Kidney (tissue), 13 donors: ENCODE measurements at regions not wholly inside any gene's neighbourhood (a gene's known extent, or its start where the extent isn't known, plus 50 kb on each side); places are given as distances from the start of the nearest gene placed in this dataset.
"Not testable (repeated sequence)": the region's sequence is repeated elsewhere in the genome, so short reads cannot be mapped to it uniquely, and the experiment has no call there.

Experiments
- DNase-seq, 5 donors: peaks; one replicate each; pipeline ENCODE4 v3.0.0-alpha.2; 2013 to 2020
- FAIRE-seq: peaks from 2 replicates; lab custom pipeline; 2012; peaks lifted over from hg19 to GRCh38; lab: Jason Lieb, UNC
- H3K27ac ChIP-seq, 2 donors: one replicate each; pipeline ENCODE4 v1.7.0; 2013; ENCODE audit warnings: low read depth in 2 of 2, low read length in 2 of 2, inconsistent platforms in 1 of 2
- H3K27me3 ChIP-seq: one replicate; pipeline ENCODE4 v1.7.1; 2013; ENCODE audit warnings: low read length, inconsistent platforms; ENCODE audit not compliant: control insufficient read depth, insufficient read depth
- H3K36me3 ChIP-seq, 3 donors: one replicate each; pipeline versions ENCODE4 v1.7.0 to v1.7.1; 2013; ENCODE audit warnings: low read length in 3 of 3, control low read depth in 1 of 3, inconsistent platforms in 1 of 3; ENCODE audit not compliant: insufficient read depth in 3 of 3, control insufficient read depth in 2 of 3
- H3K4me1 ChIP-seq, 3 donors: one replicate each; pipeline versions ENCODE4 v1.7.0 to v1.7.1; 2013; ENCODE audit warnings: low read length in 3 of 3, inconsistent platforms in 1 of 3, low read depth in 1 of 3; ENCODE audit not compliant: control insufficient read depth in 2 of 3, insufficient read depth in 2 of 3
- H3K4me3 ChIP-seq, 3 donors: one replicate each; pipeline versions ENCODE4 v1.7.0 to v1.8.1; 2013; ENCODE audit warnings: low read length in 3 of 3, control low read depth in 1 of 3, inconsistent platforms in 1 of 3
- H3K9ac ChIP-seq, 3 donors: one replicate each; pipeline versions ENCODE4 v1.7.0 to v1.7.1; 2013; ENCODE audit warnings: low read length in 3 of 3, control low read depth in 1 of 3, inconsistent platforms in 1 of 3
- H3K9me3 ChIP-seq, 3 donors: one replicate each; pipeline versions ENCODE4 v1.7.0 to v1.7.1; 2013; ENCODE audit warnings: low read length in 3 of 3, control low read depth in 1 of 3, inconsistent platforms in 1 of 3; ENCODE audit not compliant: control insufficient read depth in 2 of 3, insufficient read depth in 1 of 3
- intact Hi-C: fragments of 100-400 bp; cut with DNase I; formaldehyde crosslinking; loops from one replicate; pipeline ENCODE4 v1.11.1; 2022
- TF ChIP-seq, protein P1 (sequence below): IDR thresholded peaks from 3 replicates; pipeline ENCODE4 v1.5.1; 2012; ENCODE audit warnings: mild to moderate bottlenecking, moderate library complexity, borderline replicate concordance; ENCODE audit not compliant: insufficient read depth; ENCODE audit errors: extremely low read depth
- donor health status: control.
- donor health status: control.
- donor health status: control.
- donor health status: control.
- donor health status: control.
- donor health status: DM: yes; HTN: yes; CAD: no.
- donor health status: Normal renal cell carcinoma (clear cell type).

DNA sequence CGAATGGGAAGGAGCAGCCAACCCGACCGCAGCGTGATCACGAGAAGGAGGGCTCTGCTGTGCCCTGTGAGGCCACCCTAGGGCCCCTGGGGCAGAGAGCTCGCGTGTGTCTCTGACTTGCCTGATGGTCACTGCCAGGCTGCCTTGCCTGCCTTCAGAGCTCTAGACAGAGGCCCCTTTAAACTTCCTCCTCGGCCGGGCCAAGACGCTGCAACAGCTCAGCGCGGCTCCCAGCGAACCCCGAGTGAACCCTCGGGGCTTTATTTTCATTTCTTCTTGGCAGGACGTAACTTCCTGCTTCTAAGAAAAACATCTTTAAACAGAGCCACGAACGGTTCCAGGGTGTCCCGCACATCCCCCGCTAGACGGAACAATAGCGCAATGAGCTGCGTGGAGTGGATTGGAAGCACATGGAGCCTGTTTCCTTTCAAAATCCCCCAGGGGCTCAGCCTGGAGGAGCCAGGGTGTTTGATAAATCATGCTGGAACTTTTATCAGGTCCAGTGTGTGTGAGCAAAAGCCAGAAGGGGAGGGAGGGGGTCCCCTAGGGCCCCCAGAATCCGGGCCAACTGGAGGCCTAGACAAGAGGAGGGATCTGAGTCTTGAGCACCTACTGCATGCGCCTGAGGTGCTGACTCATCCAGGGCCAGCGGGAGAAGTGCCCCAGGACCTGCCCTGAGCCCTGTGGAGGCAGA, 134.1 kb upstream of the GDF10 start:
- Histone ChIP-seq H3K27ac (no peak overlapping the region), H3K27me3 (no peaks in the 10 kb centered on the region), H3K4me1 (peaks cover 0 to 9% (median 3%) of the 10 kb centered on the region in 3 donors), H3K9me3 (peaks cover 0 to 3% (median 0%) of the 10 kb centered on the region in 3 donors), H3K9ac (no peak overlapping the region), H3K4me3 (peak overlapping the region; percentile 11 to 35 (median 34)), H3K36me3 (no peaks in the 10 kb centered on the region)
- FAIRE-seq (no peak), DNase-seq (peak; percentile 64 to 94 (median 78))
- TF ChIP-seq, protein P1, sequence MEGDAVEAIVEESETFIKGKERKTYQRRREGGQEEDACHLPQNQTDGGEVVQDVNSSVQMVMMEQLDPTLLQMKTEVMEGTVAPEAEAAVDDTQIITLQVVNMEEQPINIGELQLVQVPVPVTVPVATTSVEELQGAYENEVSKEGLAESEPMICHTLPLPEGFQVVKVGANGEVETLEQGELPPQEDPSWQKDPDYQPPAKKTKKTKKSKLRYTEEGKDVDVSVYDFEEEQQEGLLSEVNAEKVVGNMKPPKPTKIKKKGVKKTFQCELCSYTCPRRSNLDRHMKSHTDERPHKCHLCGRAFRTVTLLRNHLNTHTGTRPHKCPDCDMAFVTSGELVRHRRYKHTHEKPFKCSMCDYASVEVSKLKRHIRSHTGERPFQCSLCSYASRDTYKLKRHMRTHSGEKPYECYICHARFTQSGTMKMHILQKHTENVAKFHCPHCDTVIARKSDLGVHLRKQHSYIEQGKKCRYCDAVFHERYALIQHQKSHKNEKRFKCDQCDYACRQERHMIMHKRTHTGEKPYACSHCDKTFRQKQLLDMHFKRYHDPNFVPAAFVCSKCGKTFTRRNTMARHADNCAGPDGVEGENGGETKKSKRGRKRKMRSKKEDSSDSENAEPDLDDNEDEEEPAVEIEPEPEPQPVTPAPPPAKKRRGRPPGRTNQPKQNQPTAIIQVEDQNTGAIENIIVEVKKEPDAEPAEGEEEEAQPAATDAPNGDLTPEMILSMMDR = no peak
- intact Hi-C loops = no loop called here

DNA sequence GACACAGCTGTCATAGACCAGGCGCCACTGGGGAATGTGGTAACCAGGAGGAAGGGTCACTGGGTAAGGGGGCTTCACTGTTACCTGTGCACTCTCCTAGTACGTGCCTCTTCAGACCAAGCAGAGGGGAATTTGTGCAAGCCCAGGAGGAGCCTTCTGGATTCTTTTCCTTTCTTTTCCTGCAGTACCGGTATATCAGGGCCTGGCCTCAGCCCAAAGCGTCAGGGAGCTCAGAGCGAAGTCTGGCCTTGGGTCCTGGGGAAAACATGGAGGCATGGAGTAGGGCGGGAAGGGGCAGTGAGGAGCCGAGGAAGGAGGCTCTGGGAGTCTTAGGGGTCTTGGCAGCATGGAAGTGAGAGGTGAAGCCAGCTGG, 133.6 kb upstream of the GDF10 start:
- H3K9me3 ChIP-seq = peaks cover 0 to 3% (median 0%) of the 10 kb centered on the region in 3 donors
- H3K27ac ChIP-seq = no peak overlapping the region
- intact Hi-C loops = no loop called here
- no peak for FAIRE-seq
- H3K4me3 ChIP-seq = no peak overlapping the region
- H3K4me1 ChIP-seq = peaks cover 0 to 9% (median 3%) of the 10 kb centered on the region in 3 donors
- DNase-seq = peak in 1 of 5 donors; percentile 39
- no peaks in the 10 kb centered on the region for H3K27me3 ChIP-seq
- no peak overlapping the region for H3K9ac ChIP-seq
- no peaks in the 10 kb centered on the region for H3K36me3 ChIP-seq
- TF ChIP-seq, protein P1 = no peak

DNA sequence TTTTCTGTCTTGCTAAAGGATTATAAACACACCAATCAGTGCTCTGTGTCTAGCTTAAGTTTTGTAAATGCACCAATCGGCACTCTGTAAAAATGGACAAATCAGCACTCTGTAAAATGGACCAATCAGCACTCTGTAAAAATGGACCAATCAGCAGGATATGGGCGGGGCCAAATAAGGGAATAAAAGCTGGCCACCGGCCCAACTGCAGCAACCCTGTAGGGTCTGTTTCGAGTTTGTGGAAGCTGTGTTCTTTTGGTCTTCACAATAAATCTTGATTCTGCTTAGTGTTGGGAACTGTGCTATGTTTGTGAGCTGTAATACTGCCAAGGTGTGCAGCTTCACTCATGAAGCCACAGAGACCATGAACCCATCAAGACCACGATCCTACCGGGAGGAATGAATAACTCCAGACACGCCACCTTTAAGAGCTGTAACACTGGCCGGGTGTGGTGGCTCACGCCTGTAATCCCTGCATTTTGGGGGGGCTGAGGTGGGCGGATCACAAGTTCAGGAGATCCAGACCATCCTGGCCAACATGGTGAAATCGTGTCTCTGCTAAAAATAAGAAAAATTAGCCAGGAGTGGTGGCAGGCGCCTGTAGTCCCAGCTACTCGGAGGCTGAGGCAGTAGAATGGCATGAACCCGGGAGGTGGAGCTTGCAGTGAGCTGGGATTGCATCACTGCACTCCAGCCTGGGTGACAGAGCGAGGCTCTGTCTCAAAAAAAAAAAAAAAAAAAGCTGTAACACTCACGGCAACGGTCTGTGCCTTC, 133.0 kb upstream of the GDF10 start:
- H3K9ac ChIP-seq, H3K9me3 ChIP-seq, H3K27ac ChIP-seq, H3K36me3 ChIP-seq, FAIRE-seq, H3K27me3 ChIP-seq, intact Hi-C loops, H3K4me3 ChIP-seq, H3K4me1 ChIP-seq: not testable (repeated sequence)
- peak in 1 of 5 donors; percentile 32 for DNase-seq

DNA sequence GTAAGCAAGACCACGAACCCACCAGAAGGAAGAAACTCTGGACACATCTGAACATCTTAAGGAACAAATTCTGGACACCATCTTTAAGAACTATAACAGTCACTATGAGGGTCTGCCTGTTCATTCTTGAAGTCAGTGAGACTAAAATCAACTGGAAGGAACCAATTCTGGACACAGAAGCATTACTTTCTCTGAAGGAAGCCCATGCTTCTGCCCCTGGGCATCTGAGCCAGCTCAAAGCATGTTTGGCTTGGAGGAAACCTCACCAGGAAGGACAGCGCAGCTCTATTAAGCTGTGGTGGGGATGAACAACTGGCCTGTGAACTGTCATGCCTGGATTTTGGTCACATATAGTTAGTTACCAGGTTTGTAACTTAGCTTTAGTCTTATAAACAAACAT, 132.4 kb upstream of the GDF10 start:
- no peaks in the 10 kb centered on the region for H3K27me3 ChIP-seq
- no peak for FAIRE-seq
- H3K36me3 ChIP-seq = no peaks in the 10 kb centered on the region
- H3K4me1 ChIP-seq = peaks cover 0 to 9% (median 3%) of the 10 kb centered on the region in 3 donors
- H3K9me3 ChIP-seq = peaks cover 0 to 3% (median 0%) of the 10 kb centered on the region in 3 donors
- TF ChIP-seq, protein P1 = no peak
- no peak overlapping the region for H3K27ac ChIP-seq
- intact Hi-C loops = no loop called here
- no peak overlapping the region for H3K9ac ChIP-seq
- no peak overlapping the region for H3K4me3 ChIP-seq
- DNase-seq = no peak
